Body of pancreas (tissue), 4 donors: ENCODE measurements at regions not wholly inside any gene's neighbourhood (a gene's known extent, or its start where the extent isn't known, plus 50 kb on each side); places are given as distances from the start of the nearest gene placed in this dataset.

ENCODE experiments used
- POLR2A ChIP-seq, 3 donors: fragments of 450-650 bp; IDR thresholded peaks; one replicate each; pipeline ENCODE4 v1.6.1; 2016; ENCODE audit warnings: antibody characterized with exemption in 3 of 3, mild to moderate bottlenecking in 2 of 3
- TF ChIP-seq, protein P1 (sequence below), 7 experiments: fragments of 450-650 bp in 4 of 7; fragments of 200-600 bp in 3 of 7; sonication (generic) in 3 of 7; IDR thresholded peaks; one replicate each; pipeline ENCODE4 v1.5.1; 2016 to 2019; ENCODE audit warnings: antibody characterized with exemption in 7 of 7

DNA sequence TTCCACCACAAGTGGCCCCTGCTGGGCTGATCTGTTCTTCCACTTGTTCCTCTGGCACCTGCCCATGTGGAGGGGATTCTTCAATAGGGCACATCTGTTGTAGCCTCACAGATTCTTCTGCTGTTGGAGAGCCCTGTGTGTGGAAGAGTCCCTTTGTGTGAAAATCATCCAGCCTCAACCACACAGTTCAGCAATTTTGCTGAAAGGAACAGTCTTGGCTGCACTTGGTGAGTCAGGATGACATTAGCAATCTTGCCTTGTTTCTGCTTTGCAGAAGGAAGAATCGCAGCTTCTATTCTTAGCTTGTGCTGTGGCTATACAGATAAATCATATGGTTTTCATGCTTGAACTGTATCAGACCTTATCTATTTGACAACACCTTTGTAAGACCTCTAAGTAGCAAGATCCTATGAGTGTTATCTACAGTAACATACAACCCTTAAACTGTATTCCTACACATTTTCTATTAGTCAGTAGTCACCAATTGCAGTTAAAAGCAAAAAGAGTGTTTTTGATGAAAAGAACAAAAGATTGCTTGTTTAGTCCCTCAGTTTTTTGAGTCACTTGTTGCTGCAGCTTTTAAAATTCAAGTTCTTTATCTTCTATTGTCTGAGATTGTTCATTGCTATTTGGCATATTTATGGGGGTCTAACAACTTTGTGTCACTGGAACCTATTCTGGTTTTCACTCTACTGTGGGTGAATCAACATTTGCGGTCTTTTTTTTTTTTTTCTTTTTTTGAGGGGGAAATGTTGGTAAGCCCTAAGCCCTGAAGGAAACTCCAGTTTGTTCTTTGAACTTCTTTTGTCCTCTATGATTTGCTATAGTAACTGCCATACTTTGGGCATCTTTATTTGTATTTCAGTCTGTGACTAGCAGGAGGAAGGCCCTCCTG lies 231.6 kb downstream of the TFAP2B start:
- TF ChIP-seq, protein P1, sequence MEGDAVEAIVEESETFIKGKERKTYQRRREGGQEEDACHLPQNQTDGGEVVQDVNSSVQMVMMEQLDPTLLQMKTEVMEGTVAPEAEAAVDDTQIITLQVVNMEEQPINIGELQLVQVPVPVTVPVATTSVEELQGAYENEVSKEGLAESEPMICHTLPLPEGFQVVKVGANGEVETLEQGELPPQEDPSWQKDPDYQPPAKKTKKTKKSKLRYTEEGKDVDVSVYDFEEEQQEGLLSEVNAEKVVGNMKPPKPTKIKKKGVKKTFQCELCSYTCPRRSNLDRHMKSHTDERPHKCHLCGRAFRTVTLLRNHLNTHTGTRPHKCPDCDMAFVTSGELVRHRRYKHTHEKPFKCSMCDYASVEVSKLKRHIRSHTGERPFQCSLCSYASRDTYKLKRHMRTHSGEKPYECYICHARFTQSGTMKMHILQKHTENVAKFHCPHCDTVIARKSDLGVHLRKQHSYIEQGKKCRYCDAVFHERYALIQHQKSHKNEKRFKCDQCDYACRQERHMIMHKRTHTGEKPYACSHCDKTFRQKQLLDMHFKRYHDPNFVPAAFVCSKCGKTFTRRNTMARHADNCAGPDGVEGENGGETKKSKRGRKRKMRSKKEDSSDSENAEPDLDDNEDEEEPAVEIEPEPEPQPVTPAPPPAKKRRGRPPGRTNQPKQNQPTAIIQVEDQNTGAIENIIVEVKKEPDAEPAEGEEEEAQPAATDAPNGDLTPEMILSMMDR (IDR thresholded peaks at IDR 0.05), result no peak
- TF ChIP-seq POLR2A (IDR thresholded peaks at IDR 0.05), result no peak
